ENCODE measurements at regions not wholly inside any gene's neighbourhood (a gene's known extent, or its start where the extent isn't known, plus 50 kb on each side); places are given as distances from the start of the nearest gene placed in this dataset.

GRCh38 chr16:73764321-73764720 lies 532.3 kb upstream of the PSMD7 start:
- intact Hi-C loops (cut with DNase I): no loop called here
- H3K4me3 ChIP-seq: no peak overlapping the region
- no peaks in the 10 kb centered on the region for H3K27me3 ChIP-seq (ENCODE audit: insufficient read depth in 3 of 3, low read length in 2 of 3)
- H3K9me3 ChIP-seq: no peaks in the 10 kb centered on the region
- no peaks in the 10 kb centered on the region for H3K4me1 ChIP-seq
- 25 to 31% (median 31%) methylated on average over 4 of the region's 4 CpGs for WGBS, 3 donors
- DNase-seq (no peak), ATAC-seq (no peak)
- no peaks in the 10 kb centered on the region for H3K36me3 ChIP-seq (ENCODE audit: insufficient read depth in 1 of 2, low read depth in 1 of 2)
- no peak overlapping the region for H3K27ac ChIP-seq
- no peak for TF ChIP-seq CTCF (IDR thresholded peaks at IDR 0.05)

- Histone ChIP-seq H3K4me3 (no peak overlapping the region), H3K27me3 (ENCODE audit: insufficient read depth in 3 of 3, low read length in 2 of 3) (no peaks in the 10 kb centered on the region), H3K27ac (no peak overlapping the region), H3K9me3 (no peaks in the 10 kb centered on the region), H3K36me3 (ENCODE audit: insufficient read depth in 1 of 2, low read depth in 1 of 2) (no peaks in the 10 kb centered on the region), H3K4me1 (no peaks in the 10 kb centered on the region)
- TF ChIP-seq CTCF (IDR thresholded peaks at IDR 0.05): no peak
- ATAC-seq (no peak), DNase-seq (no peak)
- 71 to 76% (median 75%) methylated on average over 16 of the region's 16 CpGs for WGBS, 3 donors
- intact Hi-C loops (cut with DNase I): no loop called here
These were observed 540.1 kb upstream of the PSMD7 start for GRCh38 chr16:73756289-73757178.

- Histone ChIP-seq H3K36me3 (ENCODE audit: insufficient read depth in 1 of 2, low read depth in 1 of 2) (no peaks in the 10 kb centered on the region), H3K27ac (no peak overlapping the region), H3K9me3 (no peaks in the 10 kb centered on the region), H3K4me3 (no peak overlapping the region), H3K27me3 (ENCODE audit: insufficient read depth in 3 of 3, low read length in 2 of 3) (no peaks in the 10 kb centered on the region), H3K4me1 (no peaks in the 10 kb centered on the region)
- intact Hi-C loops (cut with DNase I): no loop called here
- ATAC-seq (no peak), DNase-seq (no peak)
- TF ChIP-seq CTCF (IDR thresholded peaks at IDR 0.05): no peak
- 62 to 78% (median 77%) methylated on average over 3 of the region's 3 CpGs for WGBS, 3 donors
These were observed 542.7 kb upstream of the PSMD7 start for GRCh38 chr16:73753931-73754330.

GRCh38 chr16:73750639-73751038 lies 546.0 kb upstream of the PSMD7 start:
- Histone ChIP-seq H3K9me3 (no peaks in the 10 kb centered on the region), H3K4me1 (no peaks in the 10 kb centered on the region), H3K27ac (no peak overlapping the region), H3K27me3 (ENCODE audit: insufficient read depth in 3 of 3, low read length in 2 of 3) (no peaks in the 10 kb centered on the region), H3K36me3 (ENCODE audit: insufficient read depth in 1 of 2, low read depth in 1 of 2) (no peaks in the 10 kb centered on the region), H3K4me3 (no peak overlapping the region)
- DNase-seq (no peak), ATAC-seq (no peak)
- intact Hi-C loops (cut with DNase I): no loop called here
- WGBS, 3 donors: 69 to 83% (median 70%) methylated on average over 3 of the region's 3 CpGs
- TF ChIP-seq CTCF (IDR thresholded peaks at IDR 0.05): no peak

- H3K36me3 ChIP-seq (ENCODE audit: insufficient read depth in 1 of 2, low read depth in 1 of 2): no peaks in the 10 kb centered on the region
- intact Hi-C loops (cut with DNase I): no loop called here
- no peaks in the 10 kb centered on the region for H3K4me1 ChIP-seq
- DNase-seq (no peak), ATAC-seq (no peak)
- no peak overlapping the region for H3K4me3 ChIP-seq
- TF ChIP-seq CTCF (IDR thresholded peaks at IDR 0.05): no peak
- H3K9me3 ChIP-seq: no peaks in the 10 kb centered on the region
- H3K27ac ChIP-seq: no peak overlapping the region
- no peaks in the 10 kb centered on the region for H3K27me3 ChIP-seq (ENCODE audit: insufficient read depth in 3 of 3, low read length in 2 of 3)
These were observed 549.3 kb upstream of the PSMD7 start for GRCh38 chr16:73747328-73747727.

Measured in psoas muscle (tissue), 7 donors.